ENCODE measurements at regions not wholly inside any gene's neighbourhood (a gene's known extent, or its start where the extent isn't known, plus 50 kb on each side); places are given as distances from the start of the nearest gene placed in this dataset.
A peak's percentile ranks its signal among the peaks of the same experiment; 100 is the strongest.
"Not testable (repeated sequence)": the region's sequence is repeated elsewhere in the genome, so short reads cannot be mapped to it uniquely, and the experiment has no call there.

- Histone ChIP-seq H3K36me3 (no peaks in the 10 kb centered on the region), H3K4me3 (no peak overlapping the region), H3K27me3 (no peaks in the 10 kb centered on the region), H3K9me3 (no peaks in the 10 kb centered on the region)
- no peak for DNase-seq
Measured at GRCh38 chr14:28298156-28298555, 468.4 kb upstream of the FOXG1 start.

GRCh38 chr14:28299227-28299626 lies 467.4 kb upstream of the FOXG1 start:
- H3K27me3 ChIP-seq: no peaks in the 10 kb centered on the region
- no peak for DNase-seq
- H3K4me3 ChIP-seq: no peak overlapping the region
- H3K36me3 ChIP-seq: no peaks in the 10 kb centered on the region
- no peaks in the 10 kb centered on the region for H3K9me3 ChIP-seq

GRCh38 chr14:28300356-28300755 lies 466.2 kb upstream of the FOXG1 start:
- DNase-seq: no peak
- no peaks in the 10 kb centered on the region for H3K36me3 ChIP-seq
- no peaks in the 10 kb centered on the region for H3K27me3 ChIP-seq
- no peak overlapping the region for H3K4me3 ChIP-seq
- no peaks in the 10 kb centered on the region for H3K9me3 ChIP-seq

- H3K9me3 ChIP-seq: no peaks in the 10 kb centered on the region
- no peaks in the 10 kb centered on the region for H3K27me3 ChIP-seq
- no peaks in the 10 kb centered on the region for H3K36me3 ChIP-seq
- H3K4me3 ChIP-seq: no peak overlapping the region
- DNase-seq: no peak
Measured at GRCh38 chr14:28301179-28301578, 465.4 kb upstream of the FOXG1 start.

GRCh38 chr14:28303248-28303647 lies 463.3 kb upstream of the FOXG1 start:
- no peaks in the 10 kb centered on the region for H3K36me3 ChIP-seq
- no peak for DNase-seq
- no peaks in the 10 kb centered on the region for H3K27me3 ChIP-seq
- no peak overlapping the region for H3K4me3 ChIP-seq
- no peaks in the 10 kb centered on the region for H3K9me3 ChIP-seq

GRCh38 chr14:28305938-28306337 lies 460.6 kb upstream of the FOXG1 start:
- DNase-seq: no peak
- Histone ChIP-seq H3K27me3 (no peaks in the 10 kb centered on the region), H3K36me3 (no peaks in the 10 kb centered on the region), H3K9me3 (no peaks in the 10 kb centered on the region), H3K4me3 (no peak overlapping the region)

GRCh38 chr14:28307506-28307905 lies 459.1 kb upstream of the FOXG1 start:
- DNase-seq: no peak
- H3K4me3 ChIP-seq: no peak overlapping the region
- H3K9me3 ChIP-seq: no peaks in the 10 kb centered on the region
- no peaks in the 10 kb centered on the region for H3K36me3 ChIP-seq
- no peaks in the 10 kb centered on the region for H3K27me3 ChIP-seq

- Histone ChIP-seq H3K27me3 (no peaks in the 10 kb centered on the region), H3K36me3 (no peaks in the 10 kb centered on the region), H3K9me3 (no peaks in the 10 kb centered on the region), H3K4me3 (no peak overlapping the region)
- peak; percentile 4 for DNase-seq
Measured at GRCh38 chr14:28308734-28309133, 457.9 kb upstream of the FOXG1 start.

GRCh38 chr14:28317890-28318675 lies 448.5 kb upstream of the FOXG1 start:
- DNase-seq, H3K27me3 ChIP-seq: not testable (repeated sequence)

GRCh38 chr14:28321475-28322244 lies 444.9 kb upstream of the FOXG1 start:
- Histone ChIP-seq H3K9me3 (no peaks in the 10 kb centered on the region), H3K4me3 (no peak overlapping the region), H3K36me3 (no peaks in the 10 kb centered on the region), H3K27me3 (no peaks in the 10 kb centered on the region)
- no peak for DNase-seq

More at GRCh38 chr14:28317890-28318675, 448.5 kb upstream of the FOXG1 start:
- H3K36me3 ChIP-seq, H3K9me3 ChIP-seq, H3K4me3 ChIP-seq: not testable (repeated sequence)

GRCh38 chr14:28323366-28323765 lies 443.2 kb upstream of the FOXG1 start:
- Histone ChIP-seq H3K9me3 (no peaks in the 10 kb centered on the region), H3K36me3 (no peaks in the 10 kb centered on the region), H3K4me3 (no peak overlapping the region), H3K27me3 (no peaks in the 10 kb centered on the region)
- no peak for DNase-seq

- DNase-seq: no peak
- Histone ChIP-seq H3K9me3 (no peaks in the 10 kb centered on the region), H3K36me3 (no peaks in the 10 kb centered on the region), H3K27me3 (no peaks in the 10 kb centered on the region), H3K4me3 (no peak overlapping the region)
Measured at GRCh38 chr14:28323951-28324741, 442.4 kb upstream of the FOXG1 start.

- no peaks in the 10 kb centered on the region for H3K9me3 ChIP-seq
- no peak for DNase-seq
- no peak overlapping the region for H3K4me3 ChIP-seq
- no peaks in the 10 kb centered on the region for H3K36me3 ChIP-seq
- no peaks in the 10 kb centered on the region for H3K27me3 ChIP-seq
Measured at GRCh38 chr14:28340816-28341215, 425.8 kb upstream of the FOXG1 start.

- DNase-seq: no peak
- Histone ChIP-seq H3K36me3 (no peaks in the 10 kb centered on the region), H3K9me3 (no peaks in the 10 kb centered on the region)
Measured at GRCh38 chr14:28344381-28344780, 422.2 kb upstream of the FOXG1 start.

GRCh38 chr14:28348797-28349196 lies 417.8 kb upstream of the FOXG1 start:
- H3K36me3 ChIP-seq: no peaks in the 10 kb centered on the region

More at GRCh38 chr14:28344381-28344780, 422.2 kb upstream of the FOXG1 start:
- Histone ChIP-seq H3K27me3 (no peaks in the 10 kb centered on the region), H3K4me3 (no peak overlapping the region)

GRCh38 chr14:28356819-28357218 lies 409.8 kb upstream of the FOXG1 start:
- no peak for DNase-seq
- peaks cover 4% of the 10 kb centered on the region for H3K9me3 ChIP-seq
- H3K27me3 ChIP-seq: no peaks in the 10 kb centered on the region

More at GRCh38 chr14:28348797-28349196, 417.8 kb upstream of the FOXG1 start:
- Histone ChIP-seq H3K4me3 (no peak overlapping the region), H3K9me3 (no peaks in the 10 kb centered on the region), H3K27me3 (no peaks in the 10 kb centered on the region)
- no peak for DNase-seq

GRCh38 chr14:28361486-28361885 lies 405.1 kb upstream of the FOXG1 start:
- no peak overlapping the region for H3K4me3 ChIP-seq
- H3K27me3 ChIP-seq: no peaks in the 10 kb centered on the region
- no peaks in the 10 kb centered on the region for H3K36me3 ChIP-seq
- DNase-seq: no peak
- H3K9me3 ChIP-seq: peaks cover 5% of the 10 kb centered on the region

More at GRCh38 chr14:28356819-28357218, 409.8 kb upstream of the FOXG1 start:
- Histone ChIP-seq H3K36me3 (no peaks in the 10 kb centered on the region), H3K4me3 (no peak overlapping the region)

All from MG63 (cell line).